HEK293 (cell line): ENCODE measurements at regions not wholly inside any gene's neighbourhood (a gene's known extent, or its start where the extent isn't known, plus 50 kb on each side); places are given as distances from the start of the nearest gene placed in this dataset.

Experiments used
- CTCF ChIA-PET: fragments of 350-600 bp; formaldehyde crosslinking; extraction: SDS; loops from one replicate; lab custom pipeline; 2021; ENCODE audit warnings: antibody characterized with exemption; lab: Yijun Ruan, JAX
- POLR2A ChIA-PET: fragments of 300-600 bp; formaldehyde crosslinking; extraction: SDS; loops from one replicate; lab custom pipeline; 2020; ENCODE audit warnings: antibody characterized with exemption, inconsistent platforms; lab: Yijun Ruan, JAX
- H3K27ac ChIP-seq: fragments of 200-500 bp; sonication (Bioruptor generic); 2 replicates; pipeline ENCODE4 v1.5.1; 2014; ENCODE audit warnings: low read depth, low read length, control low read depth, inconsistent platforms; ENCODE audit errors: extremely low read depth
- H3K36me3 ChIP-seq, 2 experiments: fragments of 200-500 bp in 1 of 2; sonication (Bioruptor generic) in 1 of 2; 1 replicate in 1 of 2; 2 replicates in 1 of 2; pipeline ENCODE4 v1.5.1; 2014 to 2017; ENCODE audit warnings: inconsistent platforms in 2 of 2, low read length in 2 of 2; ENCODE audit not compliant: control insufficient read depth in 2 of 2, insufficient read depth in 1 of 2
- H3K4me1 ChIP-seq: fragments of 200-500 bp; sonication (Bioruptor generic); 2 replicates; pipeline ENCODE4 v1.5.1; 2014; ENCODE audit warnings: mild to moderate bottlenecking, low read length, inconsistent platforms; ENCODE audit not compliant: control insufficient read depth, insufficient read depth
- H3K4me3 ChIP-seq: 2 replicates; pipeline ENCODE4 v1.5.1; 2011; ENCODE audit warnings: low read depth, mild to moderate bottlenecking, control low read depth, low read length, moderate library complexity
- H3K9me3 ChIP-seq: fragments of 200-500 bp; sonication (Bioruptor generic); 2 replicates; pipeline ENCODE4 v1.5.1; 2014; ENCODE audit warnings: low read depth, low read length, inconsistent platforms; ENCODE audit not compliant: control insufficient read depth, insufficient read depth
- BCL11B ChIP-seq: fragments of 450-650 bp; formaldehyde crosslinking; IDR thresholded peaks from 2 replicates; pipeline ENCODE4 v1.5.1; 2016; ENCODE audit warnings: low read depth, missing biosample characterization, missing genetic modification characterization
- FEZF1 ChIP-seq: fragments of 450-650 bp; formaldehyde crosslinking; IDR thresholded peaks from 2 replicates; pipeline ENCODE4 v1.5.1; 2016; ENCODE audit warnings: missing biosample characterization, missing genetic modification characterization
- RBAK ChIP-seq: fragments of 450-650 bp; formaldehyde crosslinking; IDR thresholded peaks from 2 replicates; pipeline ENCODE4 v1.5.1; 2016; ENCODE audit warnings: missing biosample characterization, missing genetic modification characterization
- REPIN1 ChIP-seq: fragments of 450-650 bp; formaldehyde crosslinking; IDR thresholded peaks from 2 replicates; pipeline ENCODE4 v1.5.1; 2017; ENCODE audit warnings: missing biosample characterization, missing genetic modification characterization, low read depth
- SCRT2 ChIP-seq: fragments of 450-650 bp; formaldehyde crosslinking; IDR thresholded peaks from 2 replicates; pipeline ENCODE4 v1.5.1; 2016; ENCODE audit warnings: missing biosample characterization, missing genetic modification characterization
- SETDB1 ChIP-seq: IDR thresholded peaks from one replicate; pipeline ENCODE4 v1.6.1; 2017; ENCODE audit warnings: mild to moderate bottlenecking, low read length, moderate library complexity, mixed read lengths; ENCODE audit not compliant: insufficient read length
- TCF7L2 ChIP-seq: IDR thresholded peaks from 2 replicates; pipeline ENCODE4 v1.6.1; 2011; ENCODE audit warnings: low read depth, mild to moderate bottlenecking, inconsistent platforms, low read length, moderate library complexity, borderline replicate concordance
- ZBTB1 ChIP-seq: fragments of 450-650 bp; formaldehyde crosslinking; IDR thresholded peaks from 2 replicates; pipeline ENCODE4 v1.5.1; 2016; ENCODE audit warnings: missing biosample characterization, missing genetic modification characterization
- ZBTB21 ChIP-seq: fragments of 450-650 bp; formaldehyde crosslinking; IDR thresholded peaks from 2 replicates; pipeline ENCODE4 v1.5.1; 2017; ENCODE audit warnings: missing biosample characterization, missing genetic modification characterization
- ZBTB8A ChIP-seq: fragments of 450-650 bp; formaldehyde crosslinking; IDR thresholded peaks from 2 replicates; pipeline ENCODE4 v1.5.1; 2016; ENCODE audit warnings: missing biosample characterization, missing genetic modification characterization
- ZFP3 ChIP-seq: fragments of 450-650 bp; formaldehyde crosslinking; IDR thresholded peaks from 2 replicates; pipeline ENCODE4 v1.5.1; 2016; ENCODE audit warnings: low read depth, missing biosample characterization, missing genetic modification characterization
- ZNF10 ChIP-seq: fragments of 450-650 bp; formaldehyde crosslinking; IDR thresholded peaks from 2 replicates; pipeline ENCODE4 v1.5.1; 2017; ENCODE audit warnings: missing biosample characterization, missing genetic modification characterization
- ZNF146 ChIP-seq: fragments of 450-650 bp; formaldehyde crosslinking; IDR thresholded peaks from 2 replicates; pipeline ENCODE4 v1.5.1; 2016; ENCODE audit warnings: missing biosample characterization, missing genetic modification characterization
- ZNF155 ChIP-seq: fragments of 450-650 bp; formaldehyde crosslinking; IDR thresholded peaks from 2 replicates; pipeline ENCODE4 v1.5.1; 2016; ENCODE audit warnings: missing biosample characterization, missing genetic modification characterization
- ZNF184 ChIP-seq: fragments of 450-650 bp; IDR thresholded peaks from 2 replicates; pipeline ENCODE4 v1.5.1; 2018; ENCODE audit warnings: missing biosample characterization, mild to moderate bottlenecking, missing genetic modification characterization
- ZNF335 ChIP-seq: fragments of 450-650 bp; formaldehyde crosslinking; conservative IDR thresholded peaks from 2 replicates; pipeline ENCODE4 v1.5.1; 2016; ENCODE audit warnings: missing biosample characterization, missing genetic modification characterization
- ZNF433 ChIP-seq: fragments of 450-650 bp; formaldehyde crosslinking; IDR thresholded peaks from 2 replicates; pipeline ENCODE4 v1.5.1; 2016; ENCODE audit warnings: missing biosample characterization, missing genetic modification characterization, low read depth
- ZNF510 ChIP-seq: fragments of 450-650 bp; formaldehyde crosslinking; IDR thresholded peaks from 2 replicates; pipeline ENCODE4 v1.5.1; 2018; ENCODE audit warnings: mild to moderate bottlenecking, missing genetic modification characterization, missing biosample characterization; ENCODE audit not compliant: insufficient replicate concordance
- ZNF658 ChIP-seq: fragments of 450-650 bp; formaldehyde crosslinking; IDR thresholded peaks from 2 replicates; pipeline ENCODE4; 2016; ENCODE audit warnings: missing biosample characterization, missing genetic modification characterization
- ZNF768 ChIP-seq: fragments of 450-650 bp; formaldehyde crosslinking; IDR thresholded peaks from 2 replicates; pipeline ENCODE4 v1.5.1; 2018; ENCODE audit warnings: missing biosample characterization, mild to moderate bottlenecking, missing genetic modification characterization
- ZNF777 ChIP-seq: fragments of 450-650 bp; formaldehyde crosslinking; IDR thresholded peaks from 2 replicates; pipeline ENCODE4 v1.5.1; 2017; ENCODE audit warnings: missing biosample characterization, missing genetic modification characterization, borderline replicate concordance
- ZSCAN30 ChIP-seq: fragments of 450-650 bp; IDR thresholded peaks from 2 replicates; pipeline ENCODE4 v1.5.1; 2018; ENCODE audit warnings: missing biosample characterization, mild to moderate bottlenecking, missing genetic modification characterization, moderate library complexity
- TF ChIP-seq, protein P1 (sequence below): fragments of 450-650 bp; formaldehyde crosslinking; IDR thresholded peaks from 2 replicates; pipeline ENCODE4 v1.5.1; 2017; ENCODE audit warnings: missing biosample characterization, missing genetic modification characterization
- TF ChIP-seq, protein P2 (sequence below): fragments of 450-650 bp; formaldehyde crosslinking; IDR thresholded peaks from 2 replicates; pipeline ENCODE4 v1.5.1; 2016; ENCODE audit warnings: missing biosample characterization, missing genetic modification characterization
- TF ChIP-seq, protein P3 (sequence below): IDR thresholded peaks from 2 replicates; pipeline ENCODE4 v1.6.1; 2011; ENCODE audit warnings: mild to moderate bottlenecking, low read depth, low read length, borderline replicate concordance

DNA sequence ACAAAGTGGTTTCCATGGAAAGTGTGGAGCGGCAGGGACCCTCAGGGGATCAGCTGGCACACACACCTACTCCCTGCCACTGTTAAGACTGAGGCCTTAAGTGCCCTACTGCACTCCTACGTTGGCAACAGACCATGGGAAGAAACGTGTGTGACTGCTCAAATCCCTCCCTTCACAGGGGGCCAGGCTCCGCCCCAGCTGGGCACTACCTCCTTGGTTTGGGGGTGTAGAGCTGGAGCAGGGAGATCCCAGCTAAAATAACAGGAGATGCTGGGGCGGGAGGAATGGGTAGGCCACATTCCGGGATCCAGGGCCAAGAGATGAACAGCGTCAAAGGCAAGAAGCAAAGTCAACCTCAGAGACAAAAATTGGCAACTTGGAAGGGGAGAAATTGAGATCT lies 231.0 kb downstream of the EN1 start (continued):
- TF ChIP-seq RBAK (no peak), TCF7L2 (no peak)
- TF ChIP-seq, protein P1, sequence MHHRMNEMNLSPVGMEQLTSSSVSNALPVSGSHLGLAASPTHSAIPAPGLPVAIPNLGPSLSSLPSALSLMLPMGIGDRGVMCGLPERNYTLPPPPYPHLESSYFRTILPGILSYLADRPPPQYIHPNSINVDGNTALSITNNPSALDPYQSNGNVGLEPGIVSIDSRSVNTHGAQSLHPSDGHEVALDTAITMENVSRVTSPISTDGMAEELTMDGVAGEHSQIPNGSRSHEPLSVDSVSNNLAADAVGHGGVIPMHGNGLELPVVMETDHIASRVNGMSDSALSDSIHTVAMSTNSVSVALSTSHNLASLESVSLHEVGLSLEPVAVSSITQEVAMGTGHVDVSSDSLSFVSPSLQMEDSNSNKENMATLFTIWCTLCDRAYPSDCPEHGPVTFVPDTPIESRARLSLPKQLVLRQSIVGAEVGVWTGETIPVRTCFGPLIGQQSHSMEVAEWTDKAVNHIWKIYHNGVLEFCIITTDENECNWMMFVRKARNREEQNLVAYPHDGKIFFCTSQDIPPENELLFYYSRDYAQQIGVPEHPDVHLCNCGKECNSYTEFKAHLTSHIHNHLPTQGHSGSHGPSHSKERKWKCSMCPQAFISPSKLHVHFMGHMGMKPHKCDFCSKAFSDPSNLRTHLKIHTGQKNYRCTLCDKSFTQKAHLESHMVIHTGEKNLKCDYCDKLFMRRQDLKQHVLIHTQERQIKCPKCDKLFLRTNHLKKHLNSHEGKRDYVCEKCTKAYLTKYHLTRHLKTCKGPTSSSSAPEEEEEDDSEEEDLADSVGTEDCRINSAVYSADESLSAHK: no peak

DNA sequence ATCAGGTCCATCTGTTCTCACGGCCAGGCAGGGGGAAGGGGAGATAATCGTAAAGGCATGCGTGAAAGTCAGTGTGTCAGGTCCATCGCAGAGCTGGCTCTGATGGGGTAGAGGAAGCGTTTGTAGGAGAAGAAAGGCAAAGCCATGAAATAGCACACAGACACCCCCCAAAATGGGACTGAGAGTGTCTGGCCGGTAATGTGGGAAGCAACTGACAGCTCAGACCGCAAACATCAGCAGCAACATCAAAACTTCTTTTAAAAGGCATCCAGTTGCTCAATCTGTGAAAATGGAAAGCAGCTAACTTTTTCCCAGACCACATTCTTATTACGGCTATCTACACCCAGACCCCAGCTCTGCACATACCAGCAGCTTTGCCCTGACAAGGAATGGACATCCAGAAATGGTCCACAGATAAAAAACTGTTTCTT lies 232.6 kb downstream of the EN1 start:
- CTCF ChIA-PET: interaction anchor here (0.7 kb wide), 1 partner anchor 241 kb away, joined by 3 read pairs; no protein-coding TSS in a partner anchor
- no peaks in the 10 kb centered on the region for H3K9me3 ChIP-seq
- no peak overlapping the region for H3K27ac ChIP-seq
- no peaks in the 10 kb centered on the region for H3K4me1 ChIP-seq
- POLR2A ChIA-PET: no interaction called here
- no peak overlapping the region for H3K4me3 ChIP-seq
- no peaks in the 10 kb centered on the region for H3K36me3 ChIP-seq
- TF ChIP-seq ZNF768 (tag by site-specific recombination) (no peak), ZNF510 (tag by site-specific recombination) (no peak), ZFP3 (tag by site-specific recombination) (no peak), ZNF10 (tag by site-specific recombination) (no peak), REPIN1 (tag by site-specific recombination) (no peak), ZSCAN30 (tag by site-specific recombination) (no peak), ZBTB8A (tag by site-specific recombination) (no peak), SCRT2 (no peak), BCL11B (tag by site-specific recombination) (no peak), ZBTB21 (tag by site-specific recombination) (no peak)
- TF ChIP-seq, protein P2, sequence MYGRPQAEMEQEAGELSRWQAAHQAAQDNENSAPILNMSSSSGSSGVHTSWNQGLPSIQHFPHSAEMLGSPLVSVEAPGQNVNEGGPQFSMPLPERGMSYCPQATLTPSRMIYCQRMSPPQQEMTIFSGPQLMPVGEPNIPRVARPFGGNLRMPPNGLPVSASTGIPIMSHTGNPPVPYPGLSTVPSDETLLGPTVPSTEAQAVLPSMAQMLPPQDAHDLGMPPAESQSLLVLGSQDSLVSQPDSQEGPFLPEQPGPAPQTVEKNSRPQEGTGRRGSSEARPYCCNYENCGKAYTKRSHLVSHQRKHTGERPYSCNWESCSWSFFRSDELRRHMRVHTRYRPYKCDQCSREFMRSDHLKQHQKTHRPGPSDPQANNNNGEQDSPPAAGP: no peak
- TF ChIP-seq, protein P3, sequence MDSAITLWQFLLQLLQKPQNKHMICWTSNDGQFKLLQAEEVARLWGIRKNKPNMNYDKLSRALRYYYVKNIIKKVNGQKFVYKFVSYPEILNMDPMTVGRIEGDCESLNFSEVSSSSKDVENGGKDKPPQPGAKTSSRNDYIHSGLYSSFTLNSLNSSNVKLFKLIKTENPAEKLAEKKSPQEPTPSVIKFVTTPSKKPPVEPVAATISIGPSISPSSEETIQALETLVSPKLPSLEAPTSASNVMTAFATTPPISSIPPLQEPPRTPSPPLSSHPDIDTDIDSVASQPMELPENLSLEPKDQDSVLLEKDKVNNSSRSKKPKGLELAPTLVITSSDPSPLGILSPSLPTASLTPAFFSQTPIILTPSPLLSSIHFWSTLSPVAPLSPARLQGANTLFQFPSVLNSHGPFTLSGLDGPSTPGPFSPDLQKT: no peak

DNA sequence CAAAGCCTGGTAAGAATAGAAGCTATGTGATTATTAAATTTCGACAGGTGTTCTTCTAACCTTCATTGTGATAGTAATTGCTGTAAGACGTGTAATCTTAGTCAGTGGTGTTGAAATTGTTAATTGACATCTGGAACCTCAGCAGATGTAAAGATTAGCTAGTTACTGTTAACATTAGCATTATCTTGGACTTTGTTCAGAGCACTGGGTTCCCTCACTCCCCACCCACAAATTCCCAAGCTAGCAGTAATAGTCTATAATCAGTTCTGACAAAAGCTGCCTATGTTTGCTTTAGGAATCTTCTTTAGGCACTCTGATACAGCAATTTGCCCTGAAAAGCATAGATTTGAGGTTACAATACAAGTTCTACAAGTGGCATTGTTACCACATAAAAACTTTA lies 233.7 kb downstream of the EN1 start:
- ChIA-PET CTCF (no interaction called here), POLR2A (no interaction called here)
- H3K4me1 ChIP-seq: no peaks in the 10 kb centered on the region
- TF ChIP-seq ZBTB1 (tag by site-specific recombination): no peak
- TF ChIP-seq ZNF184: no peak
- TF ChIP-seq ZNF658 (tag by site-specific recombination): no peak
- no peak for TF ChIP-seq SETDB1
- TF ChIP-seq ZNF155: no peak
- no peak for TF ChIP-seq ZNF433 (tag by site-specific recombination)
- TF ChIP-seq ZNF146 (tag by site-specific recombination): no peak
- no peak for TF ChIP-seq ZSCAN30 (tag by site-specific recombination)
- TF ChIP-seq ZNF335: no peak
- TF ChIP-seq ZNF777 (tag by site-specific recombination): no peak
- no peak for TF ChIP-seq FEZF1
- no peak overlapping the region for H3K27ac ChIP-seq
- H3K9me3 ChIP-seq: no peaks in the 10 kb centered on the region
- H3K4me3 ChIP-seq: no peak overlapping the region
- H3K36me3 ChIP-seq: no peaks in the 10 kb centered on the region
